H1 (cell line): ENCODE measurements at regions not wholly inside any gene's neighbourhood (a gene's known extent, or its start where the extent isn't known, plus 50 kb on each side); places are given as distances from the start of the nearest gene placed in this dataset.

Source experiments
- ATF3 ChIP-seq: IDR thresholded peaks from 2 replicates; pipeline ENCODE4 v1.6.1; 2011; ENCODE audit warnings: low read depth, mild to moderate bottlenecking, low read length; ENCODE audit not compliant: insufficient read depth
- CBX5 ChIP-seq: fragments of 300-800, 300-1000 bp; sonication (generic); IDR thresholded peaks from 2 replicates; pipeline ENCODE4 v1.7.1; 2016; ENCODE audit warnings: antibody characterized with exemption, low read length, low read depth
- CBX8 ChIP-seq: fragments of 300-800, 300-1000 bp; sonication (generic); IDR thresholded peaks from 2 replicates; pipeline ENCODE4 v1.7.1; 2016; ENCODE audit warnings: low read depth, low read length, borderline replicate concordance
- HDAC2 ChIP-seq, 2 experiments: fragments of 300-600 bp in 1 of 2; sonication (generic) in 1 of 2; IDR thresholded peaks; 2 replicates each; pipeline ENCODE4 v1.6.1; 2011 to 2012; ENCODE audit warnings: low read depth in 2 of 2, low read length in 2 of 2, mild to moderate bottlenecking in 2 of 2, moderate library complexity in 2 of 2, borderline replicate concordance in 1 of 2, inconsistent platforms in 1 of 2
- HDAC6 ChIP-seq: IDR thresholded peaks from one replicate; pipeline ENCODE4 v1.7.1; 2012; ENCODE audit warnings: low read depth, mild to moderate bottlenecking, inconsistent platforms, low read length, moderate library complexity
- POLR2AphosphoS5 ChIP-seq: IDR thresholded peaks from 2 replicates; pipeline ENCODE4 v1.6.1; 2011; ENCODE audit warnings: low read depth, low read length
- TAF7 ChIP-seq: optimal IDR thresholded peaks from 2 replicates; pipeline ENCODE3; 2011; ENCODE audit warnings: low read depth, mild to moderate bottlenecking, inconsistent platforms, low read length, moderate library complexity, borderline replicate concordance
- TF ChIP-seq, protein P1 (sequence below): IDR thresholded peaks from 2 replicates; pipeline ENCODE4 v1.6.1; 2012; ENCODE audit warnings: inconsistent platforms

GRCh38 chr14:89484051-89484844, 67.2 kb upstream of the FOXN3 start (continued):
- no peak for TF ChIP-seq CBX5
- no peak for TF ChIP-seq TAF7
- no peak for TF ChIP-seq HDAC6
- TF ChIP-seq, protein P1, sequence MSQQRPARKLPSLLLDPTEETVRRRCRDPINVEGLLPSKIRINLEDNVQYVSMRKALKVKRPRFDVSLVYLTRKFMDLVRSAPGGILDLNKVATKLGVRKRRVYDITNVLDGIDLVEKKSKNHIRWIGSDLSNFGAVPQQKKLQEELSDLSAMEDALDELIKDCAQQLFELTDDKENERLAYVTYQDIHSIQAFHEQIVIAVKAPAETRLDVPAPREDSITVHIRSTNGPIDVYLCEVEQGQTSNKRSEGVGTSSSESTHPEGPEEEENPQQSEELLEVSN, result no peak
- no peak for TF ChIP-seq POLR2AphosphoS5
- TF ChIP-seq HDAC2 (IDR thresholded peaks at IDR 0.05; ENCODE audit: borderline replicate concordance in 1 of 2, low read depth in 2 of 2, low read length in 2 of 2), result no peak
- TF ChIP-seq CBX8, result no peak
- no peak for TF ChIP-seq ATF3
